PFSK-1 (cell line): ENCODE measurements at regions not wholly inside any gene's neighbourhood (a gene's known extent, or its start where the extent isn't known, plus 50 kb on each side); places are given as distances from the start of the nearest gene placed in this dataset.

Experiments
- FOXP2 ChIP-seq: optimal IDR thresholded peaks from 2 replicates; pipeline ENCODE3; 2011; ENCODE audit warnings: borderline replicate concordance, control low read depth, inconsistent platforms; ENCODE audit not compliant: insufficient read depth; ENCODE audit errors: extremely low read length, extremely low read depth
- POLR2AphosphoS5 ChIP-seq: IDR thresholded peaks from 2 replicates; pipeline ENCODE4 v1.6.1; 2012; ENCODE audit warnings: low read depth, mild to moderate bottlenecking, control low read depth, low read length, moderate library complexity
- SIN3A ChIP-seq: IDR thresholded peaks from 2 replicates; pipeline ENCODE4 v1.6.1; 2012; ENCODE audit warnings: mild to moderate bottlenecking, low read length, moderate library complexity, borderline replicate concordance; ENCODE audit not compliant: insufficient read depth
- TAF1 ChIP-seq: IDR thresholded peaks from 2 replicates; pipeline ENCODE4 v1.6.1; 2012; ENCODE audit warnings: low read length, control low read depth, borderline replicate concordance; ENCODE audit not compliant: insufficient read depth
- TF ChIP-seq, protein P1 (sequence below), 2 experiments: IDR thresholded peaks; 2 replicates each; pipeline versions ENCODE4 v1.6.1 to v1.8.0; 2011 to 2012; ENCODE audit warnings: low read depth in 2 of 2, low read length in 2 of 2, control low read depth in 1 of 2, inconsistent platforms in 1 of 2, mild to moderate bottlenecking in 1 of 2, moderate library complexity in 1 of 2; ENCODE audit not compliant: insufficient read depth in 1 of 2

DNA sequence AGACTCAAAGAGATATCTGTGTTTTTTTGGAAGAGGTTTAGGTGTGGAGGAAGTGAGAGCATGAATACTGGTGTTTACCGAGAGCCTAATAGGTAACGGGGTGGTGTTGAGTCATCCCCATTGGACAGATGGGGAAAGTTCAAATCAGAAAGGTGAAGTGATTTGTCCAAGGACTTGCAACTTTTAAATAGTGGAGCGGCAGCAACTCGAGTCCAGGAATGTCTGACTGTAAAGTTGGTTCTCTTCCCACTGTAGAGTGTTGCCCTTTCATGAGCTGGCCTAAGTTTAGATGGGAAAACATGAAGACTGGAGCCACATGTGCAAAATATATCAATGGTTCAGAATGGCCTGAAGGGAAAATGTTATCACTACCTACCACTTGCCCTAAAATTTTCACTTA is 125.7 kb downstream of the LYPLAL1 start:
- no peak for TF ChIP-seq POLR2AphosphoS5
- TF ChIP-seq, protein P1, sequence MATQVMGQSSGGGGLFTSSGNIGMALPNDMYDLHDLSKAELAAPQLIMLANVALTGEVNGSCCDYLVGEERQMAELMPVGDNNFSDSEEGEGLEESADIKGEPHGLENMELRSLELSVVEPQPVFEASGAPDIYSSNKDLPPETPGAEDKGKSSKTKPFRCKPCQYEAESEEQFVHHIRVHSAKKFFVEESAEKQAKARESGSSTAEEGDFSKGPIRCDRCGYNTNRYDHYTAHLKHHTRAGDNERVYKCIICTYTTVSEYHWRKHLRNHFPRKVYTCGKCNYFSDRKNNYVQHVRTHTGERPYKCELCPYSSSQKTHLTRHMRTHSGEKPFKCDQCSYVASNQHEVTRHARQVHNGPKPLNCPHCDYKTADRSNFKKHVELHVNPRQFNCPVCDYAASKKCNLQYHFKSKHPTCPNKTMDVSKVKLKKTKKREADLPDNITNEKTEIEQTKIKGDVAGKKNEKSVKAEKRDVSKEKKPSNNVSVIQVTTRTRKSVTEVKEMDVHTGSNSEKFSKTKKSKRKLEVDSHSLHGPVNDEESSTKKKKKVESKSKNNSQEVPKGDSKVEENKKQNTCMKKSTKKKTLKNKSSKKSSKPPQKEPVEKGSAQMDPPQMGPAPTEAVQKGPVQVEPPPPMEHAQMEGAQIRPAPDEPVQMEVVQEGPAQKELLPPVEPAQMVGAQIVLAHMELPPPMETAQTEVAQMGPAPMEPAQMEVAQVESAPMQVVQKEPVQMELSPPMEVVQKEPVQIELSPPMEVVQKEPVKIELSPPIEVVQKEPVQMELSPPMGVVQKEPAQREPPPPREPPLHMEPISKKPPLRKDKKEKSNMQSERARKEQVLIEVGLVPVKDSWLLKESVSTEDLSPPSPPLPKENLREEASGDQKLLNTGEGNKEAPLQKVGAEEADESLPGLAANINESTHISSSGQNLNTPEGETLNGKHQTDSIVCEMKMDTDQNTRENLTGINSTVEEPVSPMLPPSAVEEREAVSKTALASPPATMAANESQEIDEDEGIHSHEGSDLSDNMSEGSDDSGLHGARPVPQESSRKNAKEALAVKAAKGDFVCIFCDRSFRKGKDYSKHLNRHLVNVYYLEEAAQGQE (IDR thresholded peaks at IDR 0.05; ENCODE audit: insufficient read depth in 1 of 2, low read depth in 2 of 2, low read length in 2 of 2), result no peak
- TF ChIP-seq TAF1, result no peak
- TF ChIP-seq FOXP2, result no peak
- no peak for TF ChIP-seq SIN3A

DNA sequence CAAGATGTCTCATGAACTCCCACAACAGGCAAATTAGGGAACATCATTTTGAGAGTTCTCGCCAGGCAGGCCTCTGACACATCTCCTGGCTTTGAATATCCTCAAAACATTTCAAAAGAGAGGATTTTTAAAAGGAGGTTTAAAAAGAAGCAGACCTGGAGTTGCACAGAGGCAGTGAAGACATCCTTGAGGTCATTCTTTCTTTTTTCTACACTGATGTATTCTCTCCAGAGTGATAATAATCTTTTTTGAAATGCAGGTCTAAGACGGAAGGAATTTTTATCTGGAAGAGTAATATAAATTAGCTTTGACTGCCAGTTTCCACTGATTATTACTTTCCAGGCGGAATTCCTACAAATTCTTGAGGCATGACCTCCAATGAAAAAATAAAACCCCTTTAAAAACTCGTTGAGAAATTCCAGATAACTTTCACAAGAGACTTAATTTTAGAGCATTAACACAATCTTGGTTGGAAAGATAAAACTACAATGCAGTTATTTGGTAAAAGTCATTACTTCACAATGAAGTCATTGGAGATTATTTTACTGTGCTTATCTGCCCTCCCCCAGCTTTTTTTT is 125.0 kb downstream of the LYPLAL1 start:
- TF ChIP-seq TAF1 (no peak), POLR2AphosphoS5 (no peak), FOXP2 (no peak), SIN3A (no peak)
- TF ChIP-seq, protein P1 (IDR thresholded peaks at IDR 0.05; ENCODE audit: insufficient read depth in 1 of 2, low read depth in 2 of 2, low read length in 2 of 2), result no peak

DNA sequence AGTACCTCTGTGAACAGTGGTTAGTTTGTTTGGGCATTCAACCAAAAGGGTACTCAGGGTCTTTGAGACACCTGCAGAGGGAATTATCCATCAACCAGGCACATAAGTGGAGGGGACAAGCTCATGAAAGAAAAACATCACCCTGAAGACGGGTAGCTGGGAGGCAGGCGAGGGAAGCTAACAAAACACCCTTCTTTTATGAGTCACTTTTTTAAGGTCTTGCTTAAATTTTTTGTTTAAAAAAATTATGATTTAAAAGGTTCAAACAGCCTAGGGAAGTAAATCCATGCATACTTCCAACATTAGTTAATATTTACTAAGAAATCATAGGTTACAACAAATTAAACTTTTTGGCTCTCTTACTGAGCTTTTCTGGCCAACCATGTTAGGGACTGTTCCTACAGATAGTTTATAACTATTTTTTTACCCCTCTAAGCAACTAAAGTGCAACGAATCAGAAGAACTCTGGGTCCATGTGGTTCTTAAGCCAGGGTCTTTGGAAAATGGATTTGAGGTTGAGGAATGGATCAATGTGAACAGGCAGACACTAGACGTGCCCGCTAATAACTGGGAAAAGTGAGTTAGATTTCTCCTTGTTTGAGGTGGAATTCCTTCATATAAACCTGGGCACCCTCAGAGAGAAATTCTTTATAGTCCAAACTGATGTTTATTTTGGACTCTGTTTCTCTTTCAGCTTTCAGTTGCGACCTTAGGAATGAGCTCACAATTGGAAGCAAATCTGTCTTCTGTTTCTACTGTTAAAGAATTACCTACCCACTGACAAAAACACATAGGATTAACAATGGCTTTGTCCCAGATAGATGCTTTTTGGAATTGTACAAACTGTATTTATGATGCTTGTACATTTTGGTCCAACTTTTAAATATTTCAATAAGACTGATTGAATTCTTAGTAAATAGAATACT is 123.0 kb downstream of the LYPLAL1 start:
- no peak for TF ChIP-seq FOXP2
- no peak for TF ChIP-seq TAF1
- TF ChIP-seq, protein P1 (IDR thresholded peaks at IDR 0.05; ENCODE audit: insufficient read depth in 1 of 2, low read depth in 2 of 2, low read length in 2 of 2), result no peak
- no peak for TF ChIP-seq SIN3A
- no peak for TF ChIP-seq POLR2AphosphoS5

DNA sequence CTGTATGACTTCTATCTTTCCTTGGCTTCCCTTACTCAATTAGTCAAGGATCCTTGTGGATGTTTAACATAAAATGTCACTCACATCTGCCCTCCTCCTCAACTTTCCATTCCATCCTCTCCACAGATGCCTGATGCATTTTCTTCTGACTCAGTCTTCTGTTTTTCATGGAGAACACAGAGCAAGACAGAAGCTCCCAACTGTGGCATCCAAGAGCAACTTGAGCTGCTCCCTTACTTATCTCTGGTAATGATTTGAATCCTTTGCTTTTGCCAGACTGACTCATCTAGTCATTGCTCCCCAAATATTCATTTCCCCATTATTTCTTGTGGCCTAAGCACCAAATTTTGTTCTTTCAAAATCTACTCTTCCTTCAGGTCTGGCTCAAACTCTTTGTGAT is 120.6 kb downstream of the LYPLAL1 start:
- TF ChIP-seq FOXP2, result no peak
- TF ChIP-seq, protein P1 (IDR thresholded peaks at IDR 0.05; ENCODE audit: insufficient read depth in 1 of 2, low read depth in 2 of 2, low read length in 2 of 2), result no peak
- TF ChIP-seq TAF1, result no peak
- no peak for TF ChIP-seq POLR2AphosphoS5
- no peak for TF ChIP-seq SIN3A
